Psoas muscle (tissue), 7 donors: ENCODE measurements at regions not wholly inside any gene's neighbourhood (a gene's known extent, or its start where the extent isn't known, plus 50 kb on each side); places are given as distances from the start of the nearest gene placed in this dataset.

Experiments used
- ATAC-seq, 4 donors: fragments of 200-7000 bp; cut with Tn5 transposase; one replicate each; pipeline ENCODE4 v1.9.1; 2020; ENCODE audit warnings: moderate library complexity in 3 of 4, mild to moderate bottlenecking in 2 of 4
- DNase-seq, 2 donors: peaks; one replicate each; pipeline ENCODE4 v3.0.0-alpha.2; 2020
- H3K27ac ChIP-seq: fragments of 200-600 bp; one replicate; pipeline ENCODE4 v1.8.0; 2022
- H3K27me3 ChIP-seq, 3 donors: fragments of 200-600 bp in 1 of 3; one replicate each; pipeline versions ENCODE4 v1.6.1 to v1.8.0; 2013 to 2022; ENCODE audit warnings: low read length in 2 of 3, mild to moderate bottlenecking in 2 of 3, moderate library complexity in 1 of 3; ENCODE audit not compliant: insufficient read depth in 3 of 3
- H3K36me3 ChIP-seq, 2 donors: fragments of 200-600 bp in 1 of 2; one replicate each; pipeline versions ENCODE4 v1.6.1 to v1.8.0; 2013 to 2022; ENCODE audit warnings: low read depth in 1 of 2, mild to moderate bottlenecking in 1 of 2, moderate library complexity in 1 of 2; ENCODE audit not compliant: insufficient read depth in 1 of 2
- H3K4me1 ChIP-seq: fragments of 200-600 bp; one replicate; pipeline ENCODE4 v1.8.0; 2022
- H3K4me3 ChIP-seq: fragments of 200-600 bp; one replicate; pipeline ENCODE4 v1.8.0; 2022; ENCODE audit warnings: mild to moderate bottlenecking
- H3K9me3 ChIP-seq: fragments of 200-600 bp; one replicate; pipeline ENCODE4 v1.8.0; 2022
- WGBS, 3 donors: extraction: QIAGEN DNeasy Blood & Tissue Kit; methylation state at CpG; one replicate each; pipeline versions ENCODE4 v1.1.6 to v1.1.7; 2013; 5-methylcytosine and 5-hydroxymethylcytosine counted together
- intact Hi-C, 2 donors: fragments of 100-400 bp; cut with DNase I; formaldehyde crosslinking; loops; one replicate each; pipeline versions ENCODE4 v1.11.0 to v1.14.2; 2022
- TF ChIP-seq, protein P1 (sequence below): fragments of 200-600 bp; IDR thresholded peaks from one replicate; pipeline ENCODE4 v1.8.0; 2022; ENCODE audit warnings: antibody characterized with exemption
- donor health status: healthy with polysubstance abuse.
- donor health status: DM: no; HTN: no; CAD: no; lungs with moderate emphysema.
- donor health status: Bipolar disorder and iron deficiency.
- donor health status: healthy.
- donor health status: DM: yes; HTN: yes; CAD: no.
- donor health status: DM: no; HTN: no; CAD: no.
- donor health status: DM: yes; HTN: yes; CAD: no.

DNA sequence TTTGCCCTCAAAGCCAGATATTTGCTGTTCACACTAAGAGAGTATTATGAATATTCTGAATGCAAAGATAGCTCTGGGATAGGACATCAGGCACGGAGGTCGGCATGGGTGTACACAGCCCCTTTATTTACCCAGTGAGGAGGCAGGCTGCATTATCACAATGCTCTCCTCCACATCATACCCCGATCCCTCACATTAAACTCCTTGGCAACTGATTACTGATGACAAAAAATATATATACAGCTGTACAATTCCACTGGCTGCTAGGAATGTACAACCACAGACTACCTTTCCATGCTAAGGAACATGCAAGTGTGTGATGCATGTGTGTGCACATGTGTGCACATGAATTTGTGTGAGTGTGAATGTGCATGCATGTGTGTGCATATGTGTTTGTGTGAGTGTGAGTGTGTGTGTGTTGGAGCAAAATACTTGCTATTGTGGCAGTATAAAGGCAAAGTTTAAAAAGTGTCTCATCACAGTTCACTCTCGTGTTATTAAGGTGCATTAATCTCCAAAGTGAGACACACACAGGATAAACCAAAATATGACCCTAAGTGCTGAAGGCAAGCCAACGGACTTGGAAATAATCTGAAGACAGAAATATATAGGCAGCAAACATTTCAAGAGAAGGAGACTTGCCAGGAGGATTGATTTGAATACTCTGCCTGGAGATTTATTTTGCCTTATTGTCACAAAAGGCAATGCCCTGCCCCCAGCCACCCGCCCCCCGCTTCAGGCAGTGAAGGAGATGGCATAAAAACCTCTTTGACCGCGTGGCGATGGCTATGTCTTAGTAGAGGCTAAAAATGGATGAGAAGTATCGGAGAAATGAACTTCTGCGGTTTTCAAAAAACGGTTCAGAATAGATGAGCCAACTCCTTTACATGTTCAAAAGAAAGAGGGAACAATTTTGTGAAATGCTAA, 274.8 kb downstream of the TSHZ3 start:
- H3K36me3 ChIP-seq: no peaks in the 10 kb centered on the region
- ATAC-seq (no peak), DNase-seq (no peak)
- no peak overlapping the region for H3K4me3 ChIP-seq
- TF ChIP-seq, protein P1, sequence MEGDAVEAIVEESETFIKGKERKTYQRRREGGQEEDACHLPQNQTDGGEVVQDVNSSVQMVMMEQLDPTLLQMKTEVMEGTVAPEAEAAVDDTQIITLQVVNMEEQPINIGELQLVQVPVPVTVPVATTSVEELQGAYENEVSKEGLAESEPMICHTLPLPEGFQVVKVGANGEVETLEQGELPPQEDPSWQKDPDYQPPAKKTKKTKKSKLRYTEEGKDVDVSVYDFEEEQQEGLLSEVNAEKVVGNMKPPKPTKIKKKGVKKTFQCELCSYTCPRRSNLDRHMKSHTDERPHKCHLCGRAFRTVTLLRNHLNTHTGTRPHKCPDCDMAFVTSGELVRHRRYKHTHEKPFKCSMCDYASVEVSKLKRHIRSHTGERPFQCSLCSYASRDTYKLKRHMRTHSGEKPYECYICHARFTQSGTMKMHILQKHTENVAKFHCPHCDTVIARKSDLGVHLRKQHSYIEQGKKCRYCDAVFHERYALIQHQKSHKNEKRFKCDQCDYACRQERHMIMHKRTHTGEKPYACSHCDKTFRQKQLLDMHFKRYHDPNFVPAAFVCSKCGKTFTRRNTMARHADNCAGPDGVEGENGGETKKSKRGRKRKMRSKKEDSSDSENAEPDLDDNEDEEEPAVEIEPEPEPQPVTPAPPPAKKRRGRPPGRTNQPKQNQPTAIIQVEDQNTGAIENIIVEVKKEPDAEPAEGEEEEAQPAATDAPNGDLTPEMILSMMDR: no peak
- H3K4me1 ChIP-seq: no peaks in the 10 kb centered on the region
- WGBS, 3 donors: 65% methylated on average over 13 of the region's 13 CpGs
- H3K27me3 ChIP-seq: no peaks in the 10 kb centered on the region
- H3K9me3 ChIP-seq: no peaks in the 10 kb centered on the region
- no peak overlapping the region for H3K27ac ChIP-seq
- intact Hi-C loops: no loop called here

DNA sequence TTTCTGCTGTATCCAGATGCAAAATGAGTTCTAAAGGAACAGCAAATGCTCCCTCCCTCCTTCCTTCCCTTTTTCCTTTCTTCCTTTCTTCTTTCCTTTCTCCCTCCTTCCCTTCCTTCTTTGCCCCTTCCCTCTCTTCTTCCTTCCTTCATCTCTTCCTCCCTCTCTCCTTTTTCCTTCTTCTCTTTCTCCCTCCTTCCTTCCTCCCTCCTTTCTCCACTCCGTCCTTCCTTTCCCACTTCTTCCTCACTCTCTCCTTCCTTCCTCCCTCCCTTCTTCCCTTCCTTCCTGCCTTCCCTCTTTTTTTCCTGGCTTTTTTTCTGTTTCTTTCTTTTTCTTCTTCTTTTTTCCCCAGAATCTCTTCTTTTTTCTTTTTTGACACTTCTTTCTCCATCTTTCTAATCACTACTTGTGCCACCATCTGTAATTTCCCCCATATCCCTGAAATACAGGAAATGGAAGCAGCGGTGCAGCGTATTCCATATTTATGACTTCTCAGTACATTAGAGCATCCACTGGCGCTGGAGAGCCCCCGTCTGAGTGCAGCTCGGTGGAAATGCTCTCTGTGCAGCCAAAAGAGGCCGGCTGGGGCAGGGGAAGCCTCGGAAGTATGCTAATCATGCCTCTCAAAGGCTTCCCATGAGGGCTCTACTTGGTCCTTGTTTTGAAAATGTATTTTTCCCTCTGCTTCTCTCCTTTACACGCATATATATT, 275.6 kb downstream of the TSHZ3 start:
- intact Hi-C loops: no loop called here
- Histone ChIP-seq H3K36me3 (no peaks in the 10 kb centered on the region), H3K4me1 (no peaks in the 10 kb centered on the region), H3K27ac (no peak overlapping the region), H3K4me3 (no peak overlapping the region), H3K9me3 (no peaks in the 10 kb centered on the region), H3K27me3 (no peaks in the 10 kb centered on the region)
- 22 to 27% (median 22%) methylated on average over 9 of the region's 9 CpGs for WGBS, 3 donors
- ATAC-seq: no peak
- TF ChIP-seq, protein P1: no peak
- no peak for DNase-seq

GRCh38 chr19:31072451-31072850, 276.8 kb downstream of the TSHZ3 start:
- 80 to 95% (median 91%) methylated on average over 1 of the region's 1 CpG for WGBS, 3 donors
- Histone ChIP-seq H3K4me1 (no peaks in the 10 kb centered on the region), H3K27ac (no peak overlapping the region), H3K9me3 (no peaks in the 10 kb centered on the region), H3K4me3 (no peak overlapping the region), H3K27me3 (no peaks in the 10 kb centered on the region), H3K36me3 (no peaks in the 10 kb centered on the region)
- DNase-seq: no peak
- no peak for ATAC-seq
- intact Hi-C loops: no loop called here
- TF ChIP-seq, protein P1: no peak

- H3K4me1 ChIP-seq: no peaks in the 10 kb centered on the region
- ATAC-seq (no peak), DNase-seq (no peak)
- H3K27ac ChIP-seq: no peak overlapping the region
- H3K27me3 ChIP-seq: peaks cover 0 to 5% (median 0%) of the 10 kb centered on the region in 3 donors
- H3K9me3 ChIP-seq: no peaks in the 10 kb centered on the region
- H3K36me3 ChIP-seq: no peaks in the 10 kb centered on the region
- WGBS, 3 donors: 79 to 83% (median 80%) methylated on average over 11 of the region's 11 CpGs
- no peak overlapping the region for H3K4me3 ChIP-seq
- TF ChIP-seq, protein P1: no peak
- intact Hi-C loops: no loop called here
Measured at GRCh38 chr19:31071136-31071855, 277.9 kb downstream of the TSHZ3 start.
